Lung (tissue), 11 donors: ENCODE measurements at regions not wholly inside any gene's neighbourhood (a gene's known extent, or its start where the extent isn't known, plus 50 kb on each side); places are given as distances from the start of the nearest gene placed in this dataset.

Experiments
- ATAC-seq: fragments of 200-7000 bp; cut with Tn5 transposase; one replicate; pipeline ENCODE4 v1.9.1; 2020; ENCODE audit warnings: moderate number of reproducible peaks; ENCODE audit not compliant: insufficient read depth, low FRiP score
- DNase-seq, 3 donors: peaks; one replicate each; pipeline ENCODE4 v3.0.0-alpha.2; 2013 to 2017
- H3K27ac ChIP-seq, 2 donors: one replicate each; pipeline ENCODE4 v1.5.1; 2013; ENCODE audit warnings: mild to moderate bottlenecking in 2 of 2, moderate library complexity in 2 of 2, control low read depth in 1 of 2, inconsistent platforms in 1 of 2, low read depth in 1 of 2, low read length in 1 of 2
- H3K27me3 ChIP-seq, 3 donors: one replicate each; pipeline ENCODE4 v1.5.1; 2013; ENCODE audit warnings: low read length in 2 of 3; ENCODE audit not compliant: control insufficient read depth in 3 of 3, insufficient read depth in 3 of 3
- H3K36me3 ChIP-seq, 4 donors: one replicate each; pipeline ENCODE4 v1.5.1; 2013; ENCODE audit warnings: low read length in 4 of 4, mild to moderate bottlenecking in 1 of 4, moderate library complexity in 1 of 4; ENCODE audit not compliant: control insufficient read depth in 4 of 4, insufficient read depth in 4 of 4
- H3K4me1 ChIP-seq, 5 donors: one replicate each; pipeline ENCODE4 v1.5.1; 2013; ENCODE audit warnings: low read length in 5 of 5, mild to moderate bottlenecking in 2 of 5, moderate library complexity in 1 of 5; ENCODE audit not compliant: control insufficient read depth in 5 of 5, insufficient read depth in 5 of 5
- H3K4me3 ChIP-seq: one replicate; pipeline ENCODE4 v1.5.1; 2013; ENCODE audit warnings: mild to moderate bottlenecking, control low read depth, moderate library complexity
- H3K9ac ChIP-seq, 2 donors: one replicate each; pipeline ENCODE4 v1.5.1; 2013; ENCODE audit warnings: low read length in 2 of 2, control low read depth in 1 of 2; ENCODE audit not compliant: insufficient read depth in 1 of 2
- H3K9me3 ChIP-seq, 4 donors: one replicate each; pipeline ENCODE4 v1.5.1; 2013; ENCODE audit warnings: low read length in 3 of 4, mild to moderate bottlenecking in 1 of 4, moderate library complexity in 1 of 4; ENCODE audit not compliant: control insufficient read depth in 4 of 4, insufficient read depth in 3 of 4
- CTCF ChIP-seq: IDR thresholded peaks from 2 replicates; pipeline ENCODE4 v1.5.1; 2012; ENCODE audit warnings: mild to moderate bottlenecking; ENCODE audit errors: control extremely low read depth, extremely low read depth
- WGBS, 2 donors: extraction: QIAGEN DNeasy Blood & Tissue Kit; methylation state at CpG; one replicate each; pipeline ENCODE4 v1.1.7; 2013; 5-methylcytosine and 5-hydroxymethylcytosine counted together
- donor health status: control.
- donor health status: control.
- donor health status: Bipolar disorder and iron deficiency.
- donor health status: healthy.
- donor health status: DM: yes; HTN: yes; CAD: no.

GRCh38 chr2:8627692-8628085, 54.2 kb upstream of the ID2 start:
- Histone ChIP-seq H3K9me3 (no peaks in the 10 kb centered on the region), H3K9ac (no peak overlapping the region), H3K27ac (no peak overlapping the region), H3K36me3 (no peaks in the 10 kb centered on the region), H3K4me3 (no peak overlapping the region), H3K4me1 (peaks cover 0 to 16% (median 4%) of the 10 kb centered on the region in 5 donors), H3K27me3 (no peaks in the 10 kb centered on the region)
- TF ChIP-seq CTCF, result no peak
- WGBS, 2 donors, result 89 to 96% methylated on average over 14 of the region's 14 CpGs
- no peak for ATAC-seq
- no peak for DNase-seq

GRCh38 chr2:8628179-8628865, 53.5 kb upstream of the ID2 start:
- TF ChIP-seq CTCF, result no peak
- ATAC-seq (no peak), DNase-seq (no peak)
- H3K9ac ChIP-seq, result no peak overlapping the region
- H3K27me3 ChIP-seq, result no peaks in the 10 kb centered on the region
- no peak overlapping the region for H3K4me3 ChIP-seq
- H3K36me3 ChIP-seq, result no peaks in the 10 kb centered on the region
- no peaks in the 10 kb centered on the region for H3K9me3 ChIP-seq
- peaks cover 0 to 22% (median 4%) of the 10 kb centered on the region in 5 donors for H3K4me1 ChIP-seq
- H3K27ac ChIP-seq, result no peak overlapping the region
- 81 to 82% methylated on average over 18 of the region's 18 CpGs for WGBS, 2 donors

- Histone ChIP-seq H3K27ac (no peak overlapping the region), H3K4me1 (peaks cover 0 to 27% (median 10%) of the 10 kb centered on the region in 5 donors), H3K9ac (no peak overlapping the region), H3K36me3 (no peaks in the 10 kb centered on the region), H3K9me3 (no peaks in the 10 kb centered on the region), H3K27me3 (no peaks in the 10 kb centered on the region), H3K4me3 (no peak overlapping the region)
- TF ChIP-seq CTCF, result no peak
- WGBS, 2 donors, result 88 to 89% methylated on average over 6 of the region's 6 CpGs
- ATAC-seq (no peak), DNase-seq (no peak)
These were observed 53.0 kb upstream of the ID2 start for GRCh38 chr2:8628866-8629209.

- ATAC-seq (no peak), DNase-seq (no peak)
- 85 to 89% methylated on average over 4 of the region's 4 CpGs for WGBS, 2 donors
- Histone ChIP-seq H3K9ac (no peak overlapping the region), H3K4me3 (no peak overlapping the region), H3K36me3 (no peaks in the 10 kb centered on the region), H3K9me3 (no peaks in the 10 kb centered on the region), H3K27me3 (no peaks in the 10 kb centered on the region), H3K4me1 (peaks cover 0 to 32% (median 12%) of the 10 kb centered on the region in 5 donors), H3K27ac (no peak overlapping the region)
- TF ChIP-seq CTCF, result no peak
These were observed 52.5 kb upstream of the ID2 start for GRCh38 chr2:8629402-8629801.
